GM21619 (cell line): ENCODE measurements at regions not wholly inside any gene's neighbourhood (a gene's known extent, or its start where the extent isn't known, plus 50 kb on each side); places are given as distances from the start of the nearest gene placed in this dataset.
A peak's percentile ranks its signal among the peaks of the same experiment; 100 is the strongest.

Source experiments
- ATAC-seq: cut with Tn5 transposase; IDR thresholded peaks from one replicate; pipeline ENCODE4 v1.9.1; 2021; ENCODE audit not compliant: unreplicated experiment

- ATAC-seq: no peak
Measured at GRCh38 chr1:58908561-58909560, 125.0 kb upstream of the JUN start.

GRCh38 chr1:58909914-58910681 is 126.3 kb upstream of the JUN start:
- no peak for ATAC-seq

DNA sequence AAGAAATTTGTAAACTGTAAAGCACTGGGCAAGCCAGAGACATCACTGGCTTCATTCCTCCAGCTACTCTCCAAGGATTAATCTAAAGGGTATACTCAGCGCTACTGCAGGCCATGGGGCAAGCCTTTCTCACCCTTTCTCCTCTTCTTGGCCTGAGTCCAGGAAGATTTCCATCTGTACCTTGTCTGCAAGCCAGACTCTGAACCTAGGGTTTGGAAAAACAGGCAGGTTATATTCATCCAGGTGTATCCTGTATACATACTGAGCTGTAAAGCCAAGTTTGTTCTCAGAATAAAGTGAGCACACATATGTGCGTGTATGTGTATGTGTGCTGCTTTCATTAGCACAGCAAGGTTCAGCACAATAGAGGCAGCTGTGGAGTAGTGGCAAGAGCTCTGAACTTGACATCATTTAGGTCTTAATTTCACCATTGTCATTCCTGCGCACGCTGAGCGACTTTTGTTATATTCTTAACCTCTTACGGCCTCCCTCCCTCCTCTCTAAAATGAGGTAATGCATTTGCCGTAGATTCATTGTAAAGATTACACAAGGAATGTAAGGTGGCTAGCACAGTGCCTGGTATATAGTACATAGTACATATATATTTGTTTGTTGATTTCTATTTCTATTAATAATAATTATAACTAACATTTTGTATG is 128.1 kb upstream of the JUN start:
- ATAC-seq: no peak

DNA sequence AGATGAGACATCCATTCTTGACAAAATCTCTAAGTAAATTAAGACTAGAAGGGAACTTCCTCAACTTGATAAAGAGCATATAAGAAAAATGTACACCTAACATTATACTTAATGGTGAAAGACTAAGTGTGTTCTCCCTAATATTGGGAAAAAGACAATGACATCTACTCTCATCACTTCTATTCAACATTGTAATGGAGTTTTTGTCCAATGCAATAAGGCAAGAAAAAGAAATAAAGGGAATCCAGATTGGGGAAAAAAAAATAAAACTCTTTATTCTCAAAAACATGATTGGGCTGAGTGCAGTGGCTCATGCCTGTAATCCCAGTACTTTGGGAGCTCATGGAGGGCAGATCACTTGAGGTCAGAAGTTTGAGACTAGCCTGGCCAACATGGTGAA is 131.1 kb upstream of the JUN start:
- ATAC-seq: no peak

DNA sequence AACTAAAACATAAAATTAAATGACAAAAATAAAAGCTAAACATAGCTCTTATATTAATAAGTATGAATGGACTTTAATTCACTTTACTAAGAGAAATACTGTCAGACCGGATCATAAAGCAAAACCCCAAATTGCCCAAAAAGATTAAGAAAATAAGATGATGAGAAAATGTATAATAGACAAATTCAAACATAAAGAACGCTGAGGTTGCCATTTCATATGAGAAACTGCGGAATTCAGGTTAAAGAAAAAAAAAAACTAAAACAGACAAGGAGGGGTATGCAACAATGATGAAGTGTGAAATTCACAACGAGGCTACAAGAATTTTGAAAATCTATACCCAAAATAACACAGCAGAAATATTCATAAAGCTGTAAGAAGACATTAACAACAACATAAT is 133.6 kb upstream of the JUN start:
- no peak for ATAC-seq

DNA sequence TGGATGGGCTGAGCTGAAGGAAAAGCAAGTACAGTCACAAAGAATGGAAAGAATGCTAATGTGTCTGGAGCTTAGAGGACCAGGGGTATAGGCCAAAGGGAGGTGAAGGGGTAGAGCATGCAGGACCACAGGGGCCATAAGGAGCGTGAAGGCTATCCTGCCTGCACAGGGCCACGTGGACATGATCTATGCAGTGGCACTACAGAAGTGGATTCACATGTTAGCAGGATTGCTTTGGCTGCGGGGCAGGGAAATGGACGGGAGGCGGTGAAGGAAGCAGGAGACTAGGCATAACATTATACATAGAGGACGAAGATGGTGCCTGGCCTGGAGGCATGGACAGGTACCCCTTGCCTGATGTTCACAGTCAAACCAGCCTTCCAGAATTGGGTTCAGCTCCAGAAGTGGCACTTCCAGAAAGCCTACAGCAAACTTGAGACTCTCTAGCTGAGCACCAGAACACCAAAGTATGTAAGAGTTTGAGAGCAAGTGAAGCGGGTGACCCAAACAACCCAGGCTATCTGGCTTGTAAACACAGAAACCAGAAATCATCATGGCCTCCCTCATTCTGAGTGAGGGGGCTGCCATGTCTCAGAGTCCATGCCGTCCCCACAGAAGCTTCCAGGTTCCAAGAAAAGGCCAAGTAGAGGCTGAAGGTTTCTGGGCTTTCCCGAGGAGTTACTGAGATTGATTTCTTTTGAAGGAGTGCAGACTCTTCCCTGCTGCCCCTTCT is 135.5 kb upstream of the JUN start:
- ATAC-seq: no peak

GRCh38 chr1:58919959-58920321 is 136.1 kb upstream of the JUN start:
- ATAC-seq: no peak

DNA sequence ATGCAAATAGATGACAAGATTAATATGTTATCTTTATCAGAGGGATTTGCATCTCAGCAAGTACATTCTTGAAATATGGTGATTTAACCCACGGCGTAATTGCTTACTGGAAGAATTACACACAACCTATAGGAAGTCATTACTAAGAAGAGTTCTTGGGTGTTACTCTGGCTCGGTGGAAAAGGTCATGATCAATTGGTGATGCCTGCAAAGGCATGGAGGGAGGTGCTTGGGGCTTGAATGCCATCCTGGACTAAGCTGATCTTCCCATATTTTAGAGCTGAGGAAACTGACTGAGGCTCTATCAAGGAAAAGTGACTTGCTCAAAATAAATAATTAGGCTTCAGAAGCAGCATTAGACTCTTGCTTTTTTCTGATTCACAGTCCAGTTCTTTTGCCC is 137.5 kb upstream of the JUN start:
- no peak for ATAC-seq

DNA sequence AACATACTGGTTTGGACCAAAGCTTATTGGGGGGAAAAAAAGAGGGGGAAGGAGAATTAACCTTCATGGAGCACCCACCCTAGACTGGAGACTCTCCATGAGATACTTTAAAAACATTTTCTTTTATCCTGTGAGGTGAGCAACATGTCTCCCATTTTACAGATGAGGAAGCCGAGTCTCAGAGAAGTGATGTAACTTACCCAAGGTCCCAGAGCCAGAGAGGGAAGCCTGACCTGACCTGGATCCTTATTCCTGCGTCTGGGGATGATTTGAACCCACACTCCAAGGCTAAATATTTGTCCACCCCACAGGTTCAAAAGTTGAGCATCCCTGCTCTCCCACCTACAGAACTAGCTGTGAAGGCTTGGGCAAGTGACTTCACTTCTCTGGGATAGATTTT is 137.9 kb upstream of the JUN start:
- ATAC-seq: no peak

- peak; percentile 94 for ATAC-seq
Measured at GRCh38 chr1:58922302-58923089, 138.6 kb upstream of the JUN start.

DNA sequence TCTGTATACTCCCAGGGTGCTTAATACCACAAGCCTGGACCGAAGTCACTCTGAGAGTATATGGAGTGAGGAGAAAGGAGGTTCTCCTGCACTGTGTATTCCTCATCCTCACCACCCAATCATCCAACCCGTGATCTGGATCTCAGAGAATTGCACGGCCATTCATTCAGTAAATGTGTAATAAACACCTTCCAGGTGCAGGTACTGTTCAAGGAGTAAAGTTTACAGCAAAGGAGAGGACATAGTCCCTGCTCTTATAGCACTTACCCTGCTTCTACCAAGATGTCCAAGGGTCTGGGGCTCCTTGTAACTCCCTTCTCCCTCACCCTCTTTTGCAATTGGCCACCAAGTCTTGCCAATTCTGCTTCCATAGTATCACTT is 139.2 kb upstream of the JUN start:
- no peak for ATAC-seq

DNA sequence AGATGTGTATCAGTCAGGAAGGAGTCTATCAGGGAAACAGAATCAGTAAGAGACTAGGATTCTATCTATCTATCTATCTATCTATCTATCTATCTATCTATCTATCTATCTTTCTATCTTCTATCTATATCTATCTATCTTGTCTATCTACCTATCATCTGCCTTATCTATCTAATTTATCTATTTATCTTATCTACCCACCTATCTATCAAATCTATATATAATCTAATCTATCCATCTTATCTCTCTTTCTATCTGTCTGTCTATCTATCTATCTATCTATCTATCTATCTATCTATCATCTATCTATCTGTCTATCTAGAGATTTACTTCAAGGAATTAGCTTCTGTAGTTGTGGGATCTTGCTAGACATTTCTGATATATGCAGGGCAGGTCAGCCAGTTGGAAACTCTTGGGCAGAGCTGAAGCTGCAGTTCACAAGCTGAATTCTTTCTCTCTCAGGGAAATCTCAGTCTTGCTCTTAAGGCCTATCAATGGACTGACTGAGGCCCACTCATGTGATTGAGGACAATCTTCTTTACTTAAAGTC is 140.2 kb upstream of the JUN start:
- no peak for ATAC-seq

DNA sequence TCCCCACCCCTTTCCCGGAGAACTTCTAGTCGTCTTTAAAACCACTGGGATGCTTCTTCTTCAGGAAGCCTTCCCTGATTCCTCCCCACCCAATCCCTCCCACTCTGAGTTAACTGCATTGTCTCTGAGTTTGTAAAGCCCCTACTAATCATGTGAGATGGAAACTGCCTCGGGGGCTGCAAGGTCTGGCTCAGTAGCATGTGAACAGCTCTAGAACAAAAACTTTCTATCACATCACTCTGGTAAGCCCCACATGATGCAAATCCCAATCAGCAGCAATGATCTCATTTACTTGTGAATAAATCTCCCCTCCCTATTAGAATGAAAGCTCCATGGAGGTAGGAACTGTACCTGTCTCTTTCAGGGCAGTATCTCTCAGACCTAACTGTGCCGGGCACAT is 141.0 kb upstream of the JUN start:
- no peak for ATAC-seq

- no peak for ATAC-seq
Measured at GRCh38 chr1:58925247-58925646, 141.4 kb upstream of the JUN start.

- no peak for ATAC-seq
Measured at GRCh38 chr1:58926152-58926551, 142.3 kb upstream of the JUN start.

DNA sequence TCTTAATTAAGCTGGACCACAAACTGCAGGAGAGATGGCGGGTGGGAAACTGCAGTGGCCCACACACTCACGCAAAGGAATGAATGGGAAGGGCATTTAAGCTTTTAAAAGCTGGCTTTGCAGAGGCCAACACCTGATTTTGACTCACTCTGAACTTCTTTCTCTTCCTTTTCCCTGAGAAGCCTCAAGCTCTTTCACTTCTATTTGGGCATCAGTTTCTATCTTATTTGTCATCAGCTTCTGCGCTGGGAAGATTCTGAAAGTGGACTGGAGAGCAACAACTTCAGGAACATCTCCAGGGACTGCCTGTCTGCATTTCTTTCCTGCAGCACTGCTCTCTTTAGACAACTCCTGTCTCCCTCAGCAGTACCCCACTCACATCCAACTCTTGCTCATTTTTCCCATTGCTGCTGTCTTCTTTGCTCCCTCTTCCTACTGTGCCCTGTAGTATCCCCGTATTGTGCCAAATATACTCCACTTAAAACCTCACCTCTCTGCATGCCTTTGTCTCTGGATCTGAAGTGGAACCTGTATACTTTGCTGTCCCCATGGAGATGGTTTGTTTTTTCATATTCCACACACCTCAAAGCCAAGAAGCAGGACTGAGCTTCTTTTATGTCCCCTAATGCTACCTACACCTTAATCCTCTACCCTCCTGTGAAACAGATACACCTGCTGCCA is 143.3 kb upstream of the JUN start:
- no peak for ATAC-seq

GRCh38 chr1:58927722-58928085 is 143.9 kb upstream of the JUN start:
- no peak for ATAC-seq

DNA sequence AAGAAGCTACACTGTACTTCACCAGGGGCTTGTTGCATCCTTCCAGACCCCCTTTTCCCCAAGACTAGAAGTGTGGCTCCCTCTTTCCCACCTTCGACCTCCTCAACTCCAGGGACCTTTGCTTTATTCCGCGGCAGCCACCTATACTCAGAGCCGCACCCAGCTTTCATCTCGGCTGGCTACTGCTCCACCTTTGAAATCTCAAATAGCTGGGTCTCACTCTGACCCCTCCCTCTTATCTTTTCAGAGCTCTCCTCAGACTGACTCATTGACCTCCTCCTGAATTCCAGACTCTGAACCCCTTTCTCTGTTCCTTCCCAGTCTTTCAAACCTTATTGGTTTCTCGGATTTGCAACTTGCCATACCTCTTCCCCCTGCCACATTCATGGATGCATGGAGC is 144.7 kb upstream of the JUN start:
- no peak for ATAC-seq

DNA sequence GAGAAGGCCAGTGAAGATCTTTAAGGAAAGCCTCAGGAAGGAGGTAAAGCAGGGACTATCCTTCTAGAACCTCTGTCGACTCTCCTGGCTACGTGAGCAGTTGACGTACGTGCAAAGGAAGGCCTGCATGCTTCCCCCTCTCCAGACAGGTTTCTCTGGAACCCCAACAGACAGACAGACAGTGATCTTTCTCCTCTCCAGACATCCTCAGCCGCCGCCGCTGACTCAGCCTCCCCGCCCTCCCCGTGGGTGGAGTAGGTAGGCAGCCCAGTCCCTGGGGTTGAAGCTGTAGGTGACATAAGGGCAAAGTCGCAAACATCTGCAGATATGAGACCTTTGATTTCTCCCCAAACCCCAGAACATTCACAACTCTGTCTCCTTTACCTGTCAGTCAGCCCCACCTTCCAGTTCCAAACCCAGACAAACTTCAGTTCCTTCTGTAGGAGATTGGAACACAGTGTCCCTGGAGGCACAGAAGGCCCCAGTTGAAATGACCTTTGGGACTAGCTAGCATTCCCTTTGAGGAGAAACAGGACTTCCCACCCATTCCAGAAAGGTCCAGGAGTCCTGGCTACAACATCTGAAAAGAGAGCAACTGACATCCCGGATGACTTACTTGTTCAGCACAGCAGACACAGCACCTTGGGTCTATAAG is 146.0 kb upstream of the JUN start:
- ATAC-seq: no peak
